Liver (tissue), 8 donors: ENCODE measurements at regions not wholly inside any gene's neighbourhood (a gene's known extent, or its start where the extent isn't known, plus 50 kb on each side); places are given as distances from the start of the nearest gene placed in this dataset.

Experiments
- DNase-seq: peaks from one replicate; pipeline ENCODE4 v3.0.0-alpha.2; 2017; ENCODE audit warnings: low spot score
- H3K27ac ChIP-seq, 2 donors: one replicate each; pipeline ENCODE4 v1.7.0; 2013; ENCODE audit warnings: inconsistent platforms in 2 of 2, low read length in 2 of 2, control low read depth in 1 of 2, low read depth in 1 of 2, mild to moderate bottlenecking in 1 of 2
- H3K27me3 ChIP-seq, 4 donors: one replicate each; pipeline versions ENCODE4 v1.6.1 to v1.7.0; 2013; ENCODE audit warnings: low read length in 3 of 4, inconsistent platforms in 1 of 4, mild to moderate bottlenecking in 1 of 4, moderate library complexity in 1 of 4; ENCODE audit not compliant: control insufficient read depth in 4 of 4, insufficient read depth in 4 of 4
- H3K36me3 ChIP-seq, 4 donors: one replicate each; pipeline versions ENCODE4 v1.6.1 to v1.7.0; 2013; ENCODE audit warnings: low read length in 3 of 4, mild to moderate bottlenecking in 3 of 4, low read depth in 1 of 4, moderate library complexity in 1 of 4; ENCODE audit not compliant: control insufficient read depth in 4 of 4, insufficient read depth in 3 of 4
- H3K4me1 ChIP-seq, 4 donors: one replicate each; pipeline versions ENCODE4 v1.6.1 to v1.7.0; 2013; ENCODE audit warnings: low read length in 3 of 4, mild to moderate bottlenecking in 3 of 4, moderate library complexity in 1 of 4; ENCODE audit not compliant: control insufficient read depth in 4 of 4, insufficient read depth in 4 of 4
- H3K4me3 ChIP-seq, 3 donors: one replicate each; pipeline versions ENCODE4 v1.6.1 to v1.7.0; 2013; ENCODE audit warnings: low read length in 3 of 3, control low read depth in 1 of 3, low read depth in 1 of 3, mild to moderate bottlenecking in 1 of 3
- H3K9ac ChIP-seq, 2 donors: one replicate each; pipeline ENCODE4 v1.7.0; 2013; ENCODE audit warnings: low read length in 2 of 2, mild to moderate bottlenecking in 2 of 2, moderate library complexity in 2 of 2, control low read depth in 1 of 2, low read depth in 1 of 2
- H3K9me3 ChIP-seq, 4 donors: one replicate each; pipeline versions ENCODE4 v1.6.1 to v1.7.0; 2013; ENCODE audit warnings: low read length in 3 of 4; ENCODE audit not compliant: control insufficient read depth in 4 of 4
- ATF3 ChIP-seq: IDR thresholded peaks from 2 replicates; pipeline ENCODE4 v1.6.1; 2016; ENCODE audit warnings: antibody characterized with exemption
- CTCF ChIP-seq: fragments of 150-350 bp; IDR thresholded peaks from 2 replicates; pipeline ENCODE4 v1.5.1; 2017; ENCODE audit warnings: improper control_type of control experiment, low read depth, low read length; ENCODE audit not compliant: missing input control
- EGR1 ChIP-seq, 2 donors: IDR thresholded peaks; 2 replicates each; pipeline ENCODE4 v1.6.1; 2016 to 2018; ENCODE audit warnings: antibody characterized with exemption in 2 of 2, low read depth in 2 of 2
- FOXA1 ChIP-seq: IDR thresholded peaks from 2 replicates; pipeline ENCODE4 v1.6.1; 2016; ENCODE audit warnings: antibody characterized with exemption
- FOXA2 ChIP-seq: IDR thresholded peaks from 2 replicates; pipeline ENCODE4 v1.6.1; 2016; ENCODE audit warnings: antibody characterized with exemption
- GABPA ChIP-seq, 2 donors: IDR thresholded peaks in 1 of 2; conservative IDR thresholded peaks in 1 of 2; 2 replicates each; pipeline ENCODE4 v1.6.1; 2016; ENCODE audit warnings: antibody characterized with exemption in 2 of 2, mild to moderate bottlenecking in 1 of 2, moderate library complexity in 1 of 2
- HNF4A ChIP-seq, 2 donors: conservative IDR thresholded peaks; 2 replicates each; pipeline ENCODE4 v1.6.1; 2016; ENCODE audit warnings: antibody characterized with exemption in 2 of 2, mild to moderate bottlenecking in 2 of 2
- HNF4G ChIP-seq: IDR thresholded peaks from 2 replicates; pipeline ENCODE4 v1.6.1; 2016; ENCODE audit warnings: antibody characterized with exemption
- MAX ChIP-seq: IDR thresholded peaks from 2 replicates; pipeline ENCODE4 v1.6.1; 2016; ENCODE audit warnings: antibody characterized with exemption
- NR2F2 ChIP-seq: IDR thresholded peaks from 2 replicates; pipeline ENCODE4 v1.6.1; 2016; ENCODE audit warnings: antibody characterized with exemption
- REST ChIP-seq: IDR thresholded peaks from 2 replicates; pipeline ENCODE4 v1.6.1; 2016; ENCODE audit warnings: antibody characterized with exemption, mild to moderate bottlenecking
- RXRA ChIP-seq, 2 donors: IDR thresholded peaks; 2 replicates each; pipeline ENCODE4 v1.6.1; 2017 to 2018; ENCODE audit warnings: antibody characterized with exemption in 2 of 2, mild to moderate bottlenecking in 1 of 2
- SP1 ChIP-seq: IDR thresholded peaks from 2 replicates; pipeline ENCODE4 v1.6.1; 2018; ENCODE audit warnings: antibody characterized with exemption, mild to moderate bottlenecking
- YY1 ChIP-seq: IDR thresholded peaks from 2 replicates; pipeline ENCODE4 v1.6.1; 2016; ENCODE audit warnings: antibody characterized with exemption, mild to moderate bottlenecking
- WGBS: extraction: QIAGEN DNeasy Blood & Tissue Kit; methylation state at CpG from one replicate; pipeline ENCODE4 v1.1.7; 2013; 5-methylcytosine and 5-hydroxymethylcytosine counted together
- TF ChIP-seq, protein P1 (sequence below): IDR thresholded peaks from 2 replicates; pipeline ENCODE4 v1.6.1; 2016; ENCODE audit warnings: antibody characterized with exemption
- donor health status: healthy.
- donor health status: healthy.
- donor health status: healthy.
- donor health status: healthy.
- donor health status: healthy.

DNA sequence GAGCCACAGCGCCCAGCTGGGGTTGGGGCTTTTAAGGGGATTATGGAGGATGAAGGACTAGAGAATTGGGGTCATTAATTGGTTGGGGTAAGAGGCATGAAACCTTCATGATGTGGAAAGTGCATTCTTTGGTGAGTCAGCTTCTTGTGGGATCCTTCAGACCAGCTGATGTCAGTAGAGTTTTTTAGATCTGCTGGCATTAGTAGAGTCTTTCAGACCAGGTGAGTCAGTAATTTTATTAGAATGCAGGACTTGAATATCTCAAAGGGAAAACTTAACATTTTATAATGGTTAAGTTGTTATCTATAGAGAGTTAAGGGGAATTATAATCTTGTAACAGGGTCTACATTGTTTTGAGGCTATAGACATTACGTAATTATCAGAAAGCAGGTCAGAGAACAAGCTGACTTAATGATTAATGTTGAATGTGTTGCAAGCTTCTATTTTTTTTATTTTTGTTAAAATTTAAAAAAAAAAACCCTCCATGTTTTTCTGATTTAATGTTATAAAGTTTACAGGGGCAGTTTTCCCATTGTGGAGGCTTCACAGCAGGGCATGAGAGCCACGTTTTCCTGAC, 160.9 kb upstream of the FMN2 start:
- WGBS = 58% methylated on average over 3 of the region's 3 CpGs
- Histone ChIP-seq H3K36me3 (no peaks in the 10 kb centered on the region), H3K9ac (no peak overlapping the region), H3K27me3 (no peaks in the 10 kb centered on the region), H3K4me3 (no peak overlapping the region), H3K4me1 (peaks cover 0 to 4% (median 3%) of the 10 kb centered on the region in 4 donors), H3K9me3 (peaks cover 0 to 4% (median 0%) of the 10 kb centered on the region in 4 donors), H3K27ac (peak overlapping the region in 1 of 2 donors; percentile 50)
- no peak for DNase-seq
- TF ChIP-seq NR2F2 = no peak
- TF ChIP-seq HNF4G = no peak
- TF ChIP-seq HNF4A (conservative IDR thresholded peaks at IDR 0.05) = peak in 1 of 2 donors; percentile 21
- TF ChIP-seq YY1 = no peak

GRCh38 chr1:239931341-239931740, 160.3 kb upstream of the FMN2 start:
- Histone ChIP-seq H3K27ac (peak overlapping the region in 1 of 2 donors; percentile 50), H3K4me3 (no peak overlapping the region), H3K27me3 (no peaks in the 10 kb centered on the region), H3K36me3 (no peaks in the 10 kb centered on the region), H3K4me1 (peaks cover 0 to 4% (median 3%) of the 10 kb centered on the region in 4 donors), H3K9me3 (peaks cover 0 to 4% (median 0%) of the 10 kb centered on the region in 4 donors), H3K9ac (no peak overlapping the region)
- no peak for TF ChIP-seq FOXA1
- no peak for TF ChIP-seq GABPA (IDR thresholded peaks at IDR 0.05 in 1 of 2, conservative IDR thresholded peaks at IDR 0.05 in 1 of 2)
- no peak for TF ChIP-seq HNF4A (conservative IDR thresholded peaks at IDR 0.05)
- TF ChIP-seq MAX = no peak
- TF ChIP-seq, protein P1, sequence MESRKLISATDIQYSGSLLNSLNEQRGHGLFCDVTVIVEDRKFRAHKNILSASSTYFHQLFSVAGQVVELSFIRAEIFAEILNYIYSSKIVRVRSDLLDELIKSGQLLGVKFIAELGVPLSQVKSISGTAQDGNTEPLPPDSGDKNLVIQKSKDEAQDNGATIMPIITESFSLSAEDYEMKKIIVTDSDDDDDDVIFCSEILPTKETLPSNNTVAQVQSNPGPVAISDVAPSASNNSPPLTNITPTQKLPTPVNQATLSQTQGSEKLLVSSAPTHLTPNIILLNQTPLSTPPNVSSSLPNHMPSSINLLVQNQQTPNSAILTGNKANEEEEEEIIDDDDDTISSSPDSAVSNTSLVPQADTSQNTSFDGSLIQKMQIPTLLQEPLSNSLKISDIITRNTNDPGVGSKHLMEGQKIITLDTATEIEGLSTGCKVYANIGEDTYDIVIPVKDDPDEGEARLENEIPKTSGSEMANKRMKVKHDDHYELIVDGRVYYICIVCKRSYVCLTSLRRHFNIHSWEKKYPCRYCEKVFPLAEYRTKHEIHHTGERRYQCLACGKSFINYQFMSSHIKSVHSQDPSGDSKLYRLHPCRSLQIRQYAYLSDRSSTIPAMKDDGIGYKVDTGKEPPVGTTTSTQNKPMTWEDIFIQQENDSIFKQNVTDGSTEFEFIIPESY = no peak
- TF ChIP-seq HNF4G = no peak
- TF ChIP-seq SP1 = no peak
- TF ChIP-seq ATF3 = no peak
- no peak for TF ChIP-seq REST
- no peak for TF ChIP-seq CTCF
- TF ChIP-seq RXRA (IDR thresholded peaks at IDR 0.05) = no peak
- no peak for TF ChIP-seq FOXA2
- TF ChIP-seq EGR1 (IDR thresholded peaks at IDR 0.05; ENCODE audit: low read depth in 2 of 2) = no peak
- no peak for DNase-seq
- 90% methylated on average over 6 of the region's 6 CpGs for WGBS
